ENCODE measurements at regions not wholly inside any gene's neighbourhood (a gene's known extent, or its start where the extent isn't known, plus 50 kb on each side); places are given as distances from the start of the nearest gene placed in this dataset.

- Histone ChIP-seq H3K9me3 (replicated peaks; ENCODE audit: control insufficient read depth, insufficient read depth, low read depth, low read length) (peaks cover 3% of the 10 kb centered on the region; the same call in 1 of the 2 replicates), H3K27ac (ENCODE audit: extremely low read depth, low read depth, low read length) (peak overlapping the region; percentile 100), H3K4me1 (replicated peaks in 1 of 2; ENCODE audit: control insufficient read depth in 2 of 2, insufficient read depth in 2 of 2, low read length in 2 of 2) (peaks cover 4 to 18% of the 10 kb centered on the region in 2 experiments; a peak in 4 of 5 replicates), H3K79me2 (ENCODE audit: control insufficient read depth, insufficient read depth, low read length) (no peaks in the 10 kb centered on the region), H2AFZ (ENCODE audit: low read depth, low read length) (peak overlapping the region; percentile 100), H3K4me3 (peak overlapping the region; percentile 55), H3K4me2 (ENCODE audit: insufficient read depth, low read length) (peak overlapping the region; percentile 95), H3K27me3 (ENCODE audit: control insufficient read depth in 2 of 2, insufficient read depth in 2 of 2, low read length in 2 of 2) (no peaks in the 10 kb centered on the region; a peak in 1 of 5 replicates), H4K20me1 (replicated peaks; ENCODE audit: control insufficient read depth, insufficient read depth, low read length) (no peaks in the 10 kb centered on the region), H3K9me1 (ENCODE audit: control insufficient read depth, insufficient read depth, low read length) (no peaks in the 10 kb centered on the region), H3K9ac (ENCODE audit: insufficient read depth in 1 of 2, low read depth in 2 of 2, low read length in 2 of 2) (peak overlapping the region; percentile 94 to 99), H3K36me3 (ENCODE audit: control insufficient read depth, insufficient read depth, low read length) (no peaks in the 10 kb centered on the region)
- peak in 1 of 4 experiments; percentile 11 for DNase-seq (ENCODE audit: extremely low read depth in 1 of 4, low spot score in 3 of 4)
- FAIRE-seq = no peak
- BruUV-seq (replicated peaks) = no TSS peak
- WGBS (ENCODE audit: insufficient coverage, low coverage, missing lambda C conversion rate) = 4% methylated on average over 17 of the region's 18 CpGs
- peak; percentile 42; the same call in 1 of the 2 replicates for TF ChIP-seq MIER1 (IDR thresholded peaks at IDR 0.05; ENCODE audit: low read depth)
- TF ChIP-seq SMARCB1 (IDR thresholded peaks at IDR 0.05; ENCODE audit: insufficient read length, low read depth) = peak; percentile 23
- TF ChIP-seq USF1 (CRISPR knock-in tag; IDR thresholded peaks at IDR 0.05) = no peak
- no peak for TF ChIP-seq SMAD4 (CRISPR knock-in tag; conservative IDR thresholded peaks at IDR 0.05)
- no peak for TF ChIP-seq RB1 (IDR thresholded peaks at IDR 0.05; ENCODE audit: low read depth)
- peak; percentile 13; the same call in 1 of the 2 replicates for TF ChIP-seq SMC3 (conservative IDR thresholded peaks at IDR 0.05; ENCODE audit: insufficient read depth, low read depth, low read length)
- no peak for TF ChIP-seq PTBP1 (IDR thresholded peaks at IDR 0.05; ENCODE audit: low read depth, low read length)
- no peak for TF ChIP-seq MYBL2 (IDR thresholded peaks at IDR 0.05; ENCODE audit: low read depth)
- TF ChIP-seq MYBL2 (CRISPR knock-in tag; IDR thresholded peaks at IDR 0.05; ENCODE audit: borderline replicate concordance) = no peak
- 0 out of 2 replicates have a peak, but pooled peaks have one; percentile 10 for TF ChIP-seq JUN (IDR thresholded peaks at IDR 0.05; ENCODE audit: borderline replicate concordance, low read depth, low read length)
- TF ChIP-seq JUN (CRISPR knock-in tag; IDR thresholded peaks at IDR 0.05; ENCODE audit: borderline replicate concordance) = no peak
- TF ChIP-seq RCOR1 (IDR thresholded peaks at IDR 0.05; ENCODE audit: borderline replicate concordance in 1 of 2, low read depth in 2 of 2, low read length in 2 of 2) = 0 out of 4 replicates have a peak, but pooled peaks of 1 of the 2 experiments have one; percentile 2
- TF ChIP-seq BDP1 (IDR thresholded peaks at IDR 0.05; ENCODE audit: insufficient read depth, insufficient read length) = no peak
- 0 out of 2 replicates have a peak, but pooled peaks have one; percentile 58 for TF ChIP-seq ZNF274 (IDR thresholded peaks at IDR 0.05; ENCODE audit: borderline replicate concordance, low read depth, low read length)
- peak; percentile 0; the same call in 1 of the 2 replicates for TF ChIP-seq MAFF (IDR thresholded peaks at IDR 0.05; ENCODE audit: low read length)
- TF ChIP-seq PHTF2 (CRISPR knock-in tag; IDR thresholded peaks at IDR 0.05) = no peak
- TF ChIP-seq TBL1XR1 (IDR thresholded peaks at IDR 0.05; ENCODE audit: low read length in 2 of 2) = peak in 1 of 2 experiments; percentile 88; a peak in 1 of 4 replicates
- no peak for TF ChIP-seq MTF1 (CRISPR knock-in tag; IDR thresholded peaks at IDR 0.05; ENCODE audit: borderline replicate concordance)
- CTCF ChIA-PET (ENCODE audit: low intra/inter-chr PET ratio) = no interaction called here
- intact Hi-C loops (cut with micrococcal nuclease) (loop anchor here (2.0 kb wide), 2 partner anchors 55 to 71 kb away; no protein-coding TSS in a partner anchor), in situ Hi-C loops (cut with MboI) (no loop called here)
- POLR2A ChIA-PET = interaction anchor here (0.7 to 2.1 kb wide), 13 partner anchors 11 to 295 kb away, joined by 3 to 28 read pairs (median 8); partner anchors contain the start of gene NBPF11
- peak; percentile 8 for ATAC-seq
These were observed 149.2 kb downstream of the PPIAL4G start for GRCh38 chr1:148333875-148334338.

All from K562 (cell line).